AG10803 (cell line): ENCODE measurements at regions not wholly inside any gene's neighbourhood (a gene's known extent, or its start where the extent isn't known, plus 50 kb on each side); places are given as distances from the start of the nearest gene placed in this dataset.
A peak's percentile ranks its signal among the peaks of the same experiment; 100 is the strongest.

Source experiments
- DNase-seq: peaks from one replicate; pipeline ENCODE4 v3.0.0; 2010; ENCODE audit warnings: low read depth
- H3K4me3 ChIP-seq: 2 replicates; pipeline ENCODE4 v1.5.1; 2011; ENCODE audit warnings: mild to moderate bottlenecking, low read length, control low read depth
- TF ChIP-seq, protein P1 (sequence below): conservative IDR thresholded peaks from 2 replicates; pipeline ENCODE4 v1.5.1; 2011; ENCODE audit warnings: mild to moderate bottlenecking, low read length, control low read depth, inconsistent platforms

DNA sequence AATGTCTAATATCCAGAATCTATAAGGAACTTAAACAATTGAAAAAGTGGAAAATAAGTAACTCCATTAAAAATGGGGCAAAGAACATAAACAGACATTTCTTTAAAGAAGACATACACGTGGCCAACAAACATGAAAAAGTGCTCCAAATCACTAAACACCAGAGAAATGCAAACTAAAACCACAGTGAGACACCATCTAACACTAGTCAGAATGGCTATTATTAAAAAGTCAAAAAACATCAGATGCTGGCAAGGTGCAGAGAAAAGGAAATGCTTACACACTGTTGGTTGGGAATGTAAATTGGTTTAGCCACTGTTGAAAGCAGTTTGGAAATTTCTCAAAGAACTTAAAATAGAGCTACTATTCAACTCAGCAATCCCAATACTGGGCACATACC, 169.2 kb upstream of the MANEA start:
- DNase-seq: no peak
- no peak overlapping the region for H3K4me3 ChIP-seq
- TF ChIP-seq, protein P1, sequence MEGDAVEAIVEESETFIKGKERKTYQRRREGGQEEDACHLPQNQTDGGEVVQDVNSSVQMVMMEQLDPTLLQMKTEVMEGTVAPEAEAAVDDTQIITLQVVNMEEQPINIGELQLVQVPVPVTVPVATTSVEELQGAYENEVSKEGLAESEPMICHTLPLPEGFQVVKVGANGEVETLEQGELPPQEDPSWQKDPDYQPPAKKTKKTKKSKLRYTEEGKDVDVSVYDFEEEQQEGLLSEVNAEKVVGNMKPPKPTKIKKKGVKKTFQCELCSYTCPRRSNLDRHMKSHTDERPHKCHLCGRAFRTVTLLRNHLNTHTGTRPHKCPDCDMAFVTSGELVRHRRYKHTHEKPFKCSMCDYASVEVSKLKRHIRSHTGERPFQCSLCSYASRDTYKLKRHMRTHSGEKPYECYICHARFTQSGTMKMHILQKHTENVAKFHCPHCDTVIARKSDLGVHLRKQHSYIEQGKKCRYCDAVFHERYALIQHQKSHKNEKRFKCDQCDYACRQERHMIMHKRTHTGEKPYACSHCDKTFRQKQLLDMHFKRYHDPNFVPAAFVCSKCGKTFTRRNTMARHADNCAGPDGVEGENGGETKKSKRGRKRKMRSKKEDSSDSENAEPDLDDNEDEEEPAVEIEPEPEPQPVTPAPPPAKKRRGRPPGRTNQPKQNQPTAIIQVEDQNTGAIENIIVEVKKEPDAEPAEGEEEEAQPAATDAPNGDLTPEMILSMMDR: no peak

- TF ChIP-seq, protein P1: no peak
Measured at GRCh38 chr6:95410168-95410567, 167.2 kb upstream of the MANEA start.

DNA sequence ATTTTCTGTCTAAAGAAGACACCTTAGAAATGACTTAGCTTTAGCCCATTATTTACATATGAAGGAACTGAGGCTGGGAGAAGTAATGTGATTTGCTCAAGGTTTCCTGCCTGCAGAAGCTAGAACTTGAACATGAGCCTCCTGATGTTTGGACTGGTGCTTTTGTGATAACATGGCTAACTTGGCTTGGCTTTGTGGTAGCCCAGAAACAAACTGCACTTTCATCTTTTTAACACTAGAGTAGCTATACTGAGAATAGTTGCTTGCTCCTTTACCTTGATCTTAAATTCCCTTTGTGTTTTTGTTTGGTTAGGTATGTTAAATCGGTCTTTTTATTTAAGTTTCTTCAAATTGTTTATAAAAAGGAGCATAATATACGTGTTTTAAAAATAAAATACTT, 163.5 kb upstream of the MANEA start:
- no peak for DNase-seq
- TF ChIP-seq, protein P1: no peak
- no peak overlapping the region for H3K4me3 ChIP-seq

More at GRCh38 chr6:95410168-95410567, 167.2 kb upstream of the MANEA start:
- no peak for DNase-seq
- no peak overlapping the region for H3K4me3 ChIP-seq

DNA sequence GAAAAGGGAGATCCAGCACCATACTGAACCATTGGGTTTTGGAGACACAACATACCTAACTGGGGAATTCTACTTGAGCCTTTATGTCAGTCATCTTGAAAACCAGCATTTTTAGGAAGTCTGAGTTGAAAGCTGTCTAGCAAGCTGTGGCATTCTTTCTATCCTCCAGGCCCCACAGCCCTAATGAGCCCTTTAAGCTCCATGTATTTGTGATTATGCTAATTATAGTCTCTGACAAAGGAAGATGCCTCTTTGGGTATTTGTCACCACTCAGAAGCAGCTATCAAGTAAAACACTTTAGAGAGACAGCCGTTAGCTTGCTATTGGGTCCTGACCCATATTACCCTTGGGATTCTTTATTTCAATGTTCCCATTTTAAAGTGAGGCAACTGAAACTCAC, 159.5 kb upstream of the MANEA start:
- H3K4me3 ChIP-seq: no peak overlapping the region
- DNase-seq: no peak
- TF ChIP-seq, protein P1: no peak

DNA sequence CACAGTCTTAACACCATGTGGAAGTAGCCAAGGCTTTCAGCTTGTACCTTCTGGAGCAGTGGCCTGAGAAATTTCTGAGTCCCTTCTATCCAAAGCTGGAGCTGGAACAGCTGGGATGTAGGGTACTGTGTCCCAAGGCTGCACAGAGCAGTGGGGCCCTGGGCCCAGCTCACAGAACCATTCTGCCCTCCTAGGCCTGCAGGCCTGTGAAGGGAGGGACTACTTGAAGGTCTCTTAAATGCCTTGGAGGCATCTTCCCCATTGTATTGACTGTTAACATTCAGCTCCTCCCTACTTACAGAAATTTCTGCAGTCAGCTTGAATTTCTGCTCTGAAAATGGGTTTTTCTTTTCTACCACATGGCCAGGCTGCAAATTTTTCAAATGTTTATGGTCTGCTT, 156.5 kb upstream of the MANEA start:
- no peak overlapping the region for H3K4me3 ChIP-seq
- DNase-seq: no peak
- TF ChIP-seq, protein P1: no peak

DNA sequence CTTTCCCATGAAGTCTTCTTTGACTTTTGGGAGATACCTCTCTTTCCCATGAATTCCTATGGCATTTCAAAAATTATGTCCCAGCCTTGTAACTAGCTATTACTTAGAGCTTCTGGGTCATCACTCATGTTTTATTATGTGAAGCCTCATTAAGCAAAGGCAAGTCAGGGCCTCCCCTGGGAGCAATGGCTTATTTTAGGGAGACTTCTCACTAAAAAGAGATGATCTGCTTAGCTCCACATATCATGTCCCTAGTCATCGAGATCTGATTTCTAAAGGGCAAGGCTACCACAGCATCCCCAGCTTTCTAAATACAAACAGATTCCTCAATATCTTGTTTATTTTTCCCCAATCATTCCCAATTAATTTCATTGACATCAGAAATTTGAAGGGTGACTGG, 154.0 kb upstream of the MANEA start:
- TF ChIP-seq, protein P1: no peak

GRCh38 chr6:95431637-95432228, 145.6 kb upstream of the MANEA start:
- H3K4me3 ChIP-seq: no peak overlapping the region
- DNase-seq: peak; percentile 27
- TF ChIP-seq, protein P1: peak; percentile 67

More for the DNA sequence above, 154.0 kb upstream of the MANEA start:
- no peak overlapping the region for H3K4me3 ChIP-seq
- no peak for DNase-seq
